ENCODE measurements at regions not wholly inside any gene's neighbourhood (a gene's known extent, or its start where the extent isn't known, plus 50 kb on each side); places are given as distances from the start of the nearest gene placed in this dataset.

DNA sequence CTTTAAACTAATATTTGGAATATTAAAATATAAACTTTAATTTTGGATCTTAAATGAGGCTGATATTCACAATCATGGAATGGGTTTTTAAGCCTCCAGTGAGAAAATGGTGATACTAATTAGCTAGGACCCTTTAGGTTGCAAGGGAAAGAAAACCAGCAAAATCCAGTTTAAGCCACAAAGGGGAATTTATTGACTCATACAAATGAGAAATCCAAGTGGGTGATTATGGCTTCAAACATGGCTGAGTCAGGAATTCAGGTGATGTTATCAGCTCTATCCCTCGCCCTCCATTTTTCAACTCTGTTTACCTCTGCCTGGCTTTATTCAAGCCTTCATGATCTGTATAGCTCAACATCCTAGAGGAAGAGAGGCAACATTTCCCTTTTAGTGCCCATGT lies 75.3 kb upstream of the DLX2 start:
- TF ChIP-seq RCOR1 (IDR thresholded peaks at IDR 0.05; ENCODE audit: low read depth, low read length) (no peak), EHF (CRISPR knock-in tag; IDR thresholded peaks at IDR 0.05) (no peak), EHMT2 (IDR thresholded peaks at IDR 0.05; ENCODE audit: low read depth) (no peak), ZNF302 (CRISPR knock-in tag; IDR thresholded peaks at IDR 0.05) (no peak), CEBPB (IDR thresholded peaks at IDR 0.05) (no peak), SMC3 (IDR thresholded peaks at IDR 0.05) (no peak)
- TF ChIP-seq, protein P1, sequence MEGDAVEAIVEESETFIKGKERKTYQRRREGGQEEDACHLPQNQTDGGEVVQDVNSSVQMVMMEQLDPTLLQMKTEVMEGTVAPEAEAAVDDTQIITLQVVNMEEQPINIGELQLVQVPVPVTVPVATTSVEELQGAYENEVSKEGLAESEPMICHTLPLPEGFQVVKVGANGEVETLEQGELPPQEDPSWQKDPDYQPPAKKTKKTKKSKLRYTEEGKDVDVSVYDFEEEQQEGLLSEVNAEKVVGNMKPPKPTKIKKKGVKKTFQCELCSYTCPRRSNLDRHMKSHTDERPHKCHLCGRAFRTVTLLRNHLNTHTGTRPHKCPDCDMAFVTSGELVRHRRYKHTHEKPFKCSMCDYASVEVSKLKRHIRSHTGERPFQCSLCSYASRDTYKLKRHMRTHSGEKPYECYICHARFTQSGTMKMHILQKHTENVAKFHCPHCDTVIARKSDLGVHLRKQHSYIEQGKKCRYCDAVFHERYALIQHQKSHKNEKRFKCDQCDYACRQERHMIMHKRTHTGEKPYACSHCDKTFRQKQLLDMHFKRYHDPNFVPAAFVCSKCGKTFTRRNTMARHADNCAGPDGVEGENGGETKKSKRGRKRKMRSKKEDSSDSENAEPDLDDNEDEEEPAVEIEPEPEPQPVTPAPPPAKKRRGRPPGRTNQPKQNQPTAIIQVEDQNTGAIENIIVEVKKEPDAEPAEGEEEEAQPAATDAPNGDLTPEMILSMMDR (IDR thresholded peaks at IDR 0.05) = no peak
- TF ChIP-seq, protein P2, sequence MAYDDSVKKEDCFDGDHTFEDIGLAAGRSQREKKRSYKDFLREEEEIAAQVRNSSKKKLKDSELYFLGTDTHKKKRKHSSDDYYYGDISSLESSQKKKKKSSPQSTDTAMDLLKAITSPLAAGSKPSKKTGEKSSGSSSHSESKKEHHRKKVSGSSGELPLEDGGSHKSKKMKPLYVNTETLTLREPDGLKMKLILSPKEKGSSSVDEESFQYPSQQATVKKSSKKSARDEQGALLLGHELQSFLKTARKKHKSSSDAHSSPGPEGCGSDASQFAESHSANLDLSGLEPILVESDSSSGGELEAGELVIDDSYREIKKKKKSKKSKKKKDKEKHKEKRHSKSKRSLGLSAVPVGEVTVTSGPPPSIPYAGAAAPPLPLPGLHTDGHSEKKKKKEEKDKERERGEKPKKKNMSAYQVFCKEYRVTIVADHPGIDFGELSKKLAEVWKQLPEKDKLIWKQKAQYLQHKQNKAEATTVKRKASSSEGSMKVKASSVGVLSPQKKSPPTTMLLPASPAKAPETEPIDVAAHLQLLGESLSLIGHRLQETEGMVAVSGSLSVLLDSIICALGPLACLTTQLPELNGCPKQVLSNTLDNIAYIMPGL (CRISPR knock-in tag; IDR thresholded peaks at IDR 0.05; ENCODE audit: borderline replicate concordance) = no peak
- no peak overlapping the region for H3K27ac ChIP-seq
- H3K4me2 ChIP-seq = no peak overlapping the region
- no peak for ATAC-seq
- H3K4me1 ChIP-seq = no peaks in the 10 kb centered on the region; the same call in 2 of the 3 replicates
- no peak for FAIRE-seq
- CTCF ChIA-PET = interaction anchor here (1.0 to 15.7 kb wide), 4 partner anchors 115 to 286 kb away, joined by 3 to 403 read pairs (median 4); no protein-coding TSS in a partner anchor
- H3K4me3 ChIP-seq = no peak overlapping the region
- POLR2A ChIA-PET = no interaction called here
- no peak for DNase-seq (ENCODE audit: low read depth in 1 of 2, low spot score in 1 of 2)
- 44% methylated on average over 1 of the region's 1 CpG for WGBS (ENCODE audit: missing lambda C conversion rate)
- no peaks in the 10 kb centered on the region for H3K9me3 ChIP-seq

DNA sequence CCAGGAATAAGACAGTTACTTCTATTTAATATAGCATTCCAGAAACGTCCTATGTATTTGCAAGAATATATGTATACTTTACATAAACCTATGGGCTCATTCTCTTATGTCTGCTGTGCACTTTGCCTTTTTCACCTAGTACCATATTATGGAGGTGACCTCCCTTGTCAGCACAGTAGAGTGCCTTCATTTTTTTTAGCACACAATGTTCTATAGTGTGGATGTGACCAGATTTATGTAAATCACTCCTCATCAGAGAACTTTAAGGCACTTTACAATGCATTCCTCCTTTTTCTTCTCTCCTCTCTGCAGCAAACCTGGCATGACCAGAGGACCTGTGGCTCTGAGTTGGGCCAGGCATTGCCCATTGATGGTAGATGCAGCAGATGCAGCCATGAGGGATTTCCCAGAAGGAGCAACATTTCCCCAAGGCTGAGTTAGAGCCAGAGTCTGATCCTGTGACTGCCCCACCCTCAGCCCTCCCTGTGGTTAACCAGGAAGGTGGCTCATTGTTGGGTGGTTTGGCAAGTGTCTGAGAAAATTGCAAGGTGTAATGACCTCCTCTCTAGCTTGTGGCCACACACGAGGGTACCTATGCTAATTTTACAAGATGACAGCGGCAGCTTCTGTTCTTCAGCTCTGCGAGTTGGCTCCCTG lies 76.5 kb upstream of the DLX2 start:
- 57% methylated on average over 4 of the region's 4 CpGs for WGBS (ENCODE audit: missing lambda C conversion rate)
- Histone ChIP-seq H3K4me3 (no peak overlapping the region), H3K9me3 (no peaks in the 10 kb centered on the region), H3K27ac (no peak overlapping the region), H3K4me1 (no peaks in the 10 kb centered on the region; the same call in 2 of the 3 replicates), H3K4me2 (no peak overlapping the region)
- no peak for TF ChIP-seq KDM5A (IDR thresholded peaks at IDR 0.05)
- TF ChIP-seq HOXB5 (CRISPR knock-in tag; IDR thresholded peaks at IDR 0.05) = no peak
- TF ChIP-seq, protein P1 (IDR thresholded peaks at IDR 0.05) = no peak
- TF ChIP-seq, protein P3, sequence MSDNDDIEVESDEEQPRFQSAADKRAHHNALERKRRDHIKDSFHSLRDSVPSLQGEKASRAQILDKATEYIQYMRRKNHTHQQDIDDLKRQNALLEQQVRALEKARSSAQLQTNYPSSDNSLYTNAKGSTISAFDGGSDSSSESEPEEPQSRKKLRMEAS (IDR thresholded peaks at IDR 0.05) = no peak
- no peak for TF ChIP-seq GATA3 (IDR thresholded peaks at IDR 0.05; ENCODE audit: borderline replicate concordance)
- no peak for TF ChIP-seq NPAS2 (CRISPR knock-in tag; IDR thresholded peaks at IDR 0.05; ENCODE audit: borderline replicate concordance)
- TF ChIP-seq, protein P4, sequence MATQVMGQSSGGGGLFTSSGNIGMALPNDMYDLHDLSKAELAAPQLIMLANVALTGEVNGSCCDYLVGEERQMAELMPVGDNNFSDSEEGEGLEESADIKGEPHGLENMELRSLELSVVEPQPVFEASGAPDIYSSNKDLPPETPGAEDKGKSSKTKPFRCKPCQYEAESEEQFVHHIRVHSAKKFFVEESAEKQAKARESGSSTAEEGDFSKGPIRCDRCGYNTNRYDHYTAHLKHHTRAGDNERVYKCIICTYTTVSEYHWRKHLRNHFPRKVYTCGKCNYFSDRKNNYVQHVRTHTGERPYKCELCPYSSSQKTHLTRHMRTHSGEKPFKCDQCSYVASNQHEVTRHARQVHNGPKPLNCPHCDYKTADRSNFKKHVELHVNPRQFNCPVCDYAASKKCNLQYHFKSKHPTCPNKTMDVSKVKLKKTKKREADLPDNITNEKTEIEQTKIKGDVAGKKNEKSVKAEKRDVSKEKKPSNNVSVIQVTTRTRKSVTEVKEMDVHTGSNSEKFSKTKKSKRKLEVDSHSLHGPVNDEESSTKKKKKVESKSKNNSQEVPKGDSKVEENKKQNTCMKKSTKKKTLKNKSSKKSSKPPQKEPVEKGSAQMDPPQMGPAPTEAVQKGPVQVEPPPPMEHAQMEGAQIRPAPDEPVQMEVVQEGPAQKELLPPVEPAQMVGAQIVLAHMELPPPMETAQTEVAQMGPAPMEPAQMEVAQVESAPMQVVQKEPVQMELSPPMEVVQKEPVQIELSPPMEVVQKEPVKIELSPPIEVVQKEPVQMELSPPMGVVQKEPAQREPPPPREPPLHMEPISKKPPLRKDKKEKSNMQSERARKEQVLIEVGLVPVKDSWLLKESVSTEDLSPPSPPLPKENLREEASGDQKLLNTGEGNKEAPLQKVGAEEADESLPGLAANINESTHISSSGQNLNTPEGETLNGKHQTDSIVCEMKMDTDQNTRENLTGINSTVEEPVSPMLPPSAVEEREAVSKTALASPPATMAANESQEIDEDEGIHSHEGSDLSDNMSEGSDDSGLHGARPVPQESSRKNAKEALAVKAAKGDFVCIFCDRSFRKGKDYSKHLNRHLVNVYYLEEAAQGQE (IDR thresholded peaks at IDR 0.05) = no peak
- TF ChIP-seq MAFK (IDR thresholded peaks at IDR 0.05; ENCODE audit: partially characterized antibody) = no peak
- TF ChIP-seq NFE2L2 (conservative IDR thresholded peaks at IDR 0.05; ENCODE audit: low read length) = no peak
- no peak for TF ChIP-seq ZC3H11A (IDR thresholded peaks at IDR 0.05)
- TF ChIP-seq RFX5 (IDR thresholded peaks at IDR 0.05) = no peak
- no peak for TF ChIP-seq JUNB (IDR thresholded peaks at IDR 0.05)
- no peak for TF ChIP-seq POLR2AphosphoS2 (conservative IDR thresholded peaks at IDR 0.05; ENCODE audit: low read length)
- no peak for TF ChIP-seq PHF8 (IDR thresholded peaks at IDR 0.05; ENCODE audit: borderline replicate concordance, low read depth)
- no peak for TF ChIP-seq CBX2 (IDR thresholded peaks at IDR 0.05; ENCODE audit: borderline replicate concordance, low read depth)
- TF ChIP-seq, protein P5, sequence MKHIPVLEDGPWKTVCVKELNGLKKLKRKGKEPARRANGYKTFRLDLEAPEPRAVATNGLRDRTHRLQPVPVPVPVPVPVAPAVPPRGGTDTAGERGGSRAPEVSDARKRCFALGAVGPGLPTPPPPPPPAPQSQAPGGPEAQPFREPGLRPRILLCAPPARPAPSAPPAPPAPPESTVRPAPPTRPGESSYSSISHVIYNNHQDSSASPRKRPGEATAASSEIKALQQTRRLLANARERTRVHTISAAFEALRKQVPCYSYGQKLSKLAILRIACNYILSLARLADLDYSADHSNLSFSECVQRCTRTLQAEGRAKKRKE (CRISPR knock-in tag; IDR thresholded peaks at IDR 0.05; ENCODE audit: low read depth) = no peak
- FAIRE-seq (no peak), ATAC-seq (no peak), DNase-seq (ENCODE audit: low read depth in 1 of 2, low spot score in 1 of 2) (no peak)
- ChIA-PET POLR2A (no interaction called here), CTCF (interaction anchor here (15.7 kb wide), 1 partner anchor 284 kb away, joined by 403 read pairs; no protein-coding TSS in a partner anchor)

All from A549 (cell line).